ENCODE measurements at regions not wholly inside any gene's neighbourhood (a gene's known extent, or its start where the extent isn't known, plus 50 kb on each side); places are given as distances from the start of the nearest gene placed in this dataset.

GRCh38 chr4:149031399-149031798, 589.2 kb upstream of the NR3C2 start:
- ATAC-seq (peak; percentile 77 to 88 (median 80)), FAIRE-seq (no peak), DNase-seq (peak in 2 of 6 donors; percentile 5 to 24)
- Histone ChIP-seq H3K4me1 (no peaks in the 10 kb centered on the region), H3K9me3 (no peaks in the 10 kb centered on the region), H3K4me3 (no peak overlapping the region), H3K27me3 (no peaks in the 10 kb centered on the region), H3K27ac (no peak overlapping the region), H3K36me3 (no peaks in the 10 kb centered on the region)
- intact Hi-C loops (cut with DNase I) = no loop called here
- peak in 3 of 4 donors; percentile 19 to 43 (median 32) for TF ChIP-seq CTCF (IDR thresholded peaks at IDR 0.05)

- no peak for FAIRE-seq
- no peaks in the 10 kb centered on the region for H3K36me3 ChIP-seq
- H3K27ac ChIP-seq = no peak overlapping the region
- peak in 4 of 6 donors; percentile 26 to 55 (median 44) for DNase-seq
- ATAC-seq = peak; percentile 75 to 88 (median 81)
- no peak overlapping the region for H3K4me3 ChIP-seq
- no peaks in the 10 kb centered on the region for H3K9me3 ChIP-seq
- no peaks in the 10 kb centered on the region for H3K27me3 ChIP-seq
- no peak for TF ChIP-seq CTCF (IDR thresholded peaks at IDR 0.05)
- no peaks in the 10 kb centered on the region for H3K4me1 ChIP-seq
- intact Hi-C loops (cut with DNase I) = no loop called here
- WGBS, 2 donors = 29 to 31% methylated on average over 4 of the region's 4 CpGs
Measured at GRCh38 chr4:149029056-149029651, 586.9 kb upstream of the NR3C2 start.

DNA sequence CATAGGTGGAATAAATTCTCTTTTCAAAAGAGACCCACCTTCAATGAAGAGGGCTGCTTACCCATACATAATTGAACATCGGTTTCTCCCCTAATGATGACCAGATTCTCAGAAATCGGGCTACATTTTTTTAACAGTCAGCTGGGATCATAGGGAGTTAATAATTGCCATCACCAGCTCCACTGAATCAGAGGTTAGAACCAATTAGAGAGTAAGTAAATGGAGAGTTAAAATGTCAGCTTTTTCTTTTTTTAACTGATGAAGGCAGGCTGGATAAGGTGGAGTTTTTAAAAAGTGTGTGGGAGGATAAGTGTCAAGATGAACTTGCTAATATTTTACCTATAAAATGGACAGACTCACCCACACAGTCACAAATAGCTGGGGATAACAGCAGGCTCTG, 584.5 kb upstream of the NR3C2 start:
- no peak for TF ChIP-seq CTCF (IDR thresholded peaks at IDR 0.05)
- DNase-seq = no peak
- no peaks in the 10 kb centered on the region for H3K27me3 ChIP-seq
- H3K4me3 ChIP-seq = no peak overlapping the region
- H3K4me1 ChIP-seq = no peaks in the 10 kb centered on the region
- H3K9me3 ChIP-seq = no peaks in the 10 kb centered on the region
- no peak for ATAC-seq
- intact Hi-C loops (cut with DNase I) = no loop called here
- FAIRE-seq = no peak
- no peak overlapping the region for H3K27ac ChIP-seq
- 70 to 72% methylated on average over 2 of the region's 2 CpGs for WGBS, 2 donors
- H3K36me3 ChIP-seq = no peaks in the 10 kb centered on the region

GRCh38 chr4:149017002-149017734, 575.0 kb upstream of the NR3C2 start:
- H3K27ac ChIP-seq = no peak overlapping the region
- DNase-seq (no peak), FAIRE-seq (no peak), ATAC-seq (peak in 3 of 4 donors; percentile 29 to 55 (median 53))
- intact Hi-C loops (cut with DNase I) = no loop called here
- no peaks in the 10 kb centered on the region for H3K4me1 ChIP-seq
- no peak overlapping the region for H3K4me3 ChIP-seq
- H3K36me3 ChIP-seq = no peaks in the 10 kb centered on the region
- no peaks in the 10 kb centered on the region for H3K27me3 ChIP-seq
- TF ChIP-seq CTCF (IDR thresholded peaks at IDR 0.05) = no peak
- 49 to 64% methylated on average over 6 of the region's 6 CpGs for WGBS, 2 donors
- no peaks in the 10 kb centered on the region for H3K9me3 ChIP-seq

DNA sequence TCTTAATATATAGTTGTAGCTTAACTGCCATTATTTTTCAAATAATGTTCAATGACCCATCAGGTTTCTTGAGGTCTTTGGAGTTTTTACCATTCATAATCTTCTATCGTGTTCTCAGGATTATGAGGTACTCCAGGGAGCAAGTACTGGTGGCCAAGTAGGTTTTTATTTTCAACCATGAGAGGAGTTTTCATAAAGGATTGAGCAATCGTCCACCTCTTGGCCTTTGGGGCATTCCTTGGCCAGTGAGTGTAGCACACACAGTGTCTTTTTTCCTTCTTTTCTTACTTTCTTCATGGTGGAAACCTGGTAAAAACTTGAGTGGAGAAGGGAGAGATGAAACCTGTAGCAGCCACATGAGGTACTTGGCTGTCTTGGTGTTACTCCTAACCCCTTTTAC, 567.0 kb upstream of the NR3C2 start:
- no peaks in the 10 kb centered on the region for H3K9me3 ChIP-seq
- TF ChIP-seq CTCF (IDR thresholded peaks at IDR 0.05) = no peak
- no peaks in the 10 kb centered on the region for H3K36me3 ChIP-seq
- 61 to 72% methylated on average over 2 of the region's 2 CpGs for WGBS, 2 donors
- H3K27me3 ChIP-seq = no peaks in the 10 kb centered on the region
- no peak overlapping the region for H3K27ac ChIP-seq
- FAIRE-seq (no peak), DNase-seq (no peak), ATAC-seq (no peak)
- intact Hi-C loops (cut with DNase I) = no loop called here
- no peaks in the 10 kb centered on the region for H3K4me1 ChIP-seq
- no peak overlapping the region for H3K4me3 ChIP-seq
